ENCODE measurements at regions not wholly inside any gene's neighbourhood (a gene's known extent, or its start where the extent isn't known, plus 50 kb on each side); places are given as distances from the start of the nearest gene placed in this dataset.

DNA sequence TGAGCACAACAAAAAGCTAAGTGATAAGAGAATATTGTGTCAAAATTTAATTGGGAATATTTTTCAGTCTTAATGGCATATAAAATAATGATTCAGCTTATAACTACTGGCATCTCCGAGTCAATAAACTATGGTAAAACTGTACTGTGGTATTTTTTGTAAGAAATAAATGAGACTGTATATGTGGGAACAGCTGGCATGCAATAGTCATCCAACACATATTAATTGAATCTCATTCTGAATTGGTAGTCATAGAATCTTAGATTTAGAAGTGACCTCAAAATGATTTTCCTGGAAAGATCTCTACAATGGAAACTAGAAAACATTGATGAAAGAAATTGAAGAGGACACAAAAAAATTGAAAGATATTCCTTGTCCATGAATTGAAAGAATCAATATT is 133.4 kb upstream of the SLC7A14 start:
- H3K36me3 ChIP-seq (replicated peaks; ENCODE audit: control insufficient read depth, insufficient read depth, low read length): no peaks in the 10 kb centered on the region
- no peak for DNase-seq
- no peaks in the 10 kb centered on the region for H3K27me3 ChIP-seq (ENCODE audit: control insufficient read depth, insufficient read depth, low read length)
- no peak overlapping the region for H3K4me3 ChIP-seq (ENCODE audit: insufficient read depth, low read depth, low read length)

GRCh38 chr3:170718848-170719247 is 133.0 kb upstream of the SLC7A14 start:
- H3K36me3 ChIP-seq (replicated peaks; ENCODE audit: control insufficient read depth, insufficient read depth, low read length): no peaks in the 10 kb centered on the region
- DNase-seq: no peak
- no peak overlapping the region for H3K4me3 ChIP-seq (ENCODE audit: insufficient read depth, low read depth, low read length)
- no peaks in the 10 kb centered on the region for H3K27me3 ChIP-seq (ENCODE audit: control insufficient read depth, insufficient read depth, low read length)

DNA sequence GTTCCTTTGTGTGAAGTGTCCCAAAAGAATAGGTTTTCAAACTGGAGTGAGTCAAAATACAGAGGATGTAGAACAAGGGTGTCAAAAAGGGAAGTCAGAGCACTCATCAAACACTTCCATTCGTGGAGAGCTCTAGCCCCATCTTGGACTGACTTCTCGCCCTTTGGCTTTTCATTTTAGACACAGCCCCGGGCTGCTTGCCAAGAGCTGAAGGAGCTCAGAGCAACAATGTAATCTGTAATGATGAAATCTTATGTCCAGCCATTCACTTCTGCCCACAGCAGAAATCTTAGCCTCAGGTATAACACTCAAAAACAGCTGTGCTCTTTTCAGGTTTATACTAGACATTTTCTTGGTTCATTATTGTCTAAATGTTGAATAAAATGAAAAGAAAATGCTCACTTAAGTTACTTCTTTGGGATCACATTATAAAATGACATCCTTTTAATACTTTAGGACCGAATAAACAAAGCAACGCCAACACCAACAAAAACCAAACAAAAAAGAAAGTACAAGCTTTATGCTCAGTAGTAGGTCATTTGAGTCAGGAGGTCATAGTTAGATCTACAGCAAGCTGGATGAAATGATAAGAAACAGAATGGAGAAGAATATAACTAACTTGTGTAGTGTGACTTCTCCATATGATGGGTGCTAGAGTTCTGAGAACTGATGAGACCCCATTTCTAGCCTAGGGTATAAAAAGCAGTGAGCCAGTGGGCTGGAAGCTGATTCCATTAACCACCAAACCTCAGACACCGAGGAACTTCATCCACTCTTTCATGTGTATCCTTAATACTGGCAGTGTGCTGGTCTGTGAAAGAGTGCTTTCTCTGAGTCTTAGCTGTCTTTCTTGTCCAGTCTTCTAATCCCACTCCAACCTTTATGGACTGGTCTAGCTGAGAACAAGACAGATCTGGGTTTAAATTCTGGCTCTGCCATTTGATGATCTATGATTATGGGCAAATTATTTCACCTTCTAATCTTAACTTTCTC is 131.8 kb upstream of the SLC7A14 start:
- H3K4me3 ChIP-seq (ENCODE audit: insufficient read depth, low read depth, low read length): no peak overlapping the region
- no peak for DNase-seq
- H3K36me3 ChIP-seq (replicated peaks; ENCODE audit: control insufficient read depth, insufficient read depth, low read length): no peaks in the 10 kb centered on the region
- H3K27me3 ChIP-seq (ENCODE audit: control insufficient read depth, insufficient read depth, low read length): no peaks in the 10 kb centered on the region

GRCh38 chr3:170716172-170716805 is 130.4 kb upstream of the SLC7A14 start:
- no peaks in the 10 kb centered on the region for H3K27me3 ChIP-seq (ENCODE audit: control insufficient read depth, insufficient read depth, low read length)
- DNase-seq: no peak
- no peak overlapping the region for H3K4me3 ChIP-seq (ENCODE audit: insufficient read depth, low read depth, low read length)
- no peaks in the 10 kb centered on the region for H3K36me3 ChIP-seq (replicated peaks; ENCODE audit: control insufficient read depth, insufficient read depth, low read length)

GRCh38 chr3:170714562-170715535 is 129.0 kb upstream of the SLC7A14 start:
- no peak for DNase-seq
- H3K36me3 ChIP-seq (replicated peaks; ENCODE audit: control insufficient read depth, insufficient read depth, low read length): no peaks in the 10 kb centered on the region
- H3K27me3 ChIP-seq (ENCODE audit: control insufficient read depth, insufficient read depth, low read length): no peaks in the 10 kb centered on the region

DNA sequence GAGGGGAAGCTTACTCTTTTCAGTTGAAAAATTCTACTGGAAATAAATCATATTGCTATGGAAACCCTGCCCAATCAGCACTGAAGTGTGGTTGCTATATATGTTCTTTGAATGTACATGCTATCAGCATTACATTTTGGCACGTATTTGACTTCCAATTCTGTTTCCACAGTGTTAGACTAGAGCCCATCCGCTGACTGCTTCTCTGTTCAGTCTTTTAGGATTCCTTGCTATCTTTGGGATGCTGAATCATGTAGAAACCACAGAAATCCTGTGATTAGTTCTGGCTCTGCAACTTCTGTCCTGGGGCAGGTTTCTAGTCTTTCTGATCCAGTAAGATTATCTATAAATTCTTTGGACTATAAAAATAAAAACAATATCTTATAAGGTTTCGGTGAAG is 128.2 kb upstream of the SLC7A14 start:
- no peak overlapping the region for H3K4me3 ChIP-seq (ENCODE audit: insufficient read depth, low read depth, low read length)
- no peaks in the 10 kb centered on the region for H3K36me3 ChIP-seq (replicated peaks; ENCODE audit: control insufficient read depth, insufficient read depth, low read length)
- no peaks in the 10 kb centered on the region for H3K27me3 ChIP-seq (ENCODE audit: control insufficient read depth, insufficient read depth, low read length)
- no peak for DNase-seq

More at GRCh38 chr3:170714562-170715535, 129.0 kb upstream of the SLC7A14 start:
- H3K4me3 ChIP-seq (ENCODE audit: insufficient read depth, low read depth, low read length): no peak overlapping the region

DNA sequence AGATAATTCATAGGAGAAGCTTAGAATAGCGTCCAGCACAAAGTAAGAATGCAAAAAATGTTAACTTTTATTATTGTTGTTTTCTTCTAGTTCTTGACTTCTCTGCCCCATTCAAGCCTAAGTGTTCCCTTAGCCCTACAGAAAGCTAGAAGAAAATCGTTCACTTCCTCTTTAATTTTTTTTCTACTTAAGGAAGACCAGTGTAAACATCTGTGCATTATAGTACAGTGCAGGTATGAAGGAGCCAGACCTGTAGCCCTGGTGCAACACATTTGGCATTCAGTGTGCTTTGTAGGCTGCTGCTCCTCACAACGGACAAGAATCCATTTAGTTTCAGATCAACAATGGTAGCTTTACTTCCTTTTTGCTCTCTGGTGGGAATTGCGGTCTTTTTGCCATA is 127.8 kb upstream of the SLC7A14 start:
- Histone ChIP-seq H3K4me3 (ENCODE audit: insufficient read depth, low read depth, low read length) (no peak overlapping the region), H3K27me3 (ENCODE audit: control insufficient read depth, insufficient read depth, low read length) (no peaks in the 10 kb centered on the region), H3K36me3 (replicated peaks; ENCODE audit: control insufficient read depth, insufficient read depth, low read length) (no peaks in the 10 kb centered on the region)
- DNase-seq: no peak

GRCh38 chr3:170712798-170713197 is 126.9 kb upstream of the SLC7A14 start:
- Histone ChIP-seq H3K36me3 (replicated peaks; ENCODE audit: control insufficient read depth, insufficient read depth, low read length) (no peaks in the 10 kb centered on the region), H3K27me3 (ENCODE audit: control insufficient read depth, insufficient read depth, low read length) (no peaks in the 10 kb centered on the region), H3K4me3 (ENCODE audit: insufficient read depth, low read depth, low read length) (no peak overlapping the region)
- no peak for DNase-seq

GRCh38 chr3:170712336-170712735 is 126.5 kb upstream of the SLC7A14 start:
- Histone ChIP-seq H3K36me3 (replicated peaks; ENCODE audit: control insufficient read depth, insufficient read depth, low read length) (no peaks in the 10 kb centered on the region), H3K27me3 (ENCODE audit: control insufficient read depth, insufficient read depth, low read length) (no peaks in the 10 kb centered on the region), H3K4me3 (ENCODE audit: insufficient read depth, low read depth, low read length) (no peak overlapping the region)
- DNase-seq: no peak

DNA sequence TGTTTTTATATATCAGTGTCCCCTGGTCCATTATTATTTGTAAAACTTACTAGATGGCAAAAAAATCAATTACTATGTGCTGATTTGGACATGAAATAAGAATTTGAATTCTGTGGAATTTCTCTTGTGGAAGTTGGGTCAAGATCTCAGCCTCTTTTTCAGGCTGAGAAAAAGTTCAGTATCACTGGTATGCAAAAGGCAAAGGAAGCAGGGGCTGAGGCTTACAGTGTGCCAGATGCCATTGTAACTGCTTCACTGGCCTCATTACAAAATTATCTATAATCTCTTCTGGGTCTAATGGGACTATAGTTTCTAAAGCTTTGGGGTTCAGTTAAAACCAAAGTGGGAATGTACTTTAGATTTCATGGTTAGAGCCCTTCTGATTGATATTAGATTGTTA is 125.9 kb upstream of the SLC7A14 start:
- no peak for DNase-seq
- Histone ChIP-seq H3K27me3 (ENCODE audit: control insufficient read depth, insufficient read depth, low read length) (no peaks in the 10 kb centered on the region), H3K4me3 (ENCODE audit: insufficient read depth, low read depth, low read length) (no peak overlapping the region), H3K36me3 (replicated peaks; ENCODE audit: control insufficient read depth, insufficient read depth, low read length) (no peaks in the 10 kb centered on the region)

DNA sequence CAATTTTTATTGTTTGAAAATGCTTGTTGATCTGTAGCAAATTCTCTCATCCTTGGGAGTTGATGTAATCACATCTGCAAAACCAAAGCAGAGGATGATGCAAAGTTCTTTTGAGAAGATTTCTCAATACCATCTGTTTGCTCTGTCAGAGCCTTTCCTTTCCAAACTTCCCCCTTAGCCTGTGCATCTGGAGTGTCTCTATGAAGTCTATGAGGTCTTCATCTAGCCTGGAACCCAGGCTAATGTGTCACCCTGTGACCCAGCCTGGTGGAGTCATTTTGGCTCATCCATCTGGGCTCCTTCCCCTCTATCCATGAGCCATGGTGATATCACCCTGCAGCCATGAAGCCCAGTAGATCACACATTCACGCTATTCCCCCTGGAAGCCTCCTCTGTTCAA is 123.2 kb upstream of the SLC7A14 start:
- Histone ChIP-seq H3K4me3 (ENCODE audit: insufficient read depth, low read depth, low read length) (no peak overlapping the region), H3K27me3 (ENCODE audit: control insufficient read depth, insufficient read depth, low read length) (no peaks in the 10 kb centered on the region), H3K36me3 (replicated peaks; ENCODE audit: control insufficient read depth, insufficient read depth, low read length) (no peaks in the 10 kb centered on the region)
- no peak for DNase-seq

DNA sequence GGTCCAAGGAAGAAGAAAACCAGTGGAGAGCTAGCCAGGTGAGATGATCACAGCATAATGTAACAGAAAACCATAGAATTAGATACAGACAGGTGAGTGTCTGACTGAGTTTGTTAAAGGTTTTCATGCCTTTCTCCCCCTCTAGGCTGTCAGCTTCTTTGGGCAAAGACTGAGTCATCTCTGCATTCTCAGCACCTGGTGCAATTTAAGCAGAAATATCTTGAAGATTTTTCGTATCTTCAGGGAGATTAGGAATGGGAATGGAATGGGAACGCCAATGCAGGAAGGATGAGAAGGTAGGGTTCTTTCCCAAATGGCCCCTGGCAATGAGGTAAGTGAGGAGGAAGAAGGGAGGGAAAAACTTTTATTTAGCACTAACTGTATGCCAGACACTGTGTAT is 122.0 kb upstream of the SLC7A14 start:
- DNase-seq: no peak
- H3K27me3 ChIP-seq (ENCODE audit: control insufficient read depth, insufficient read depth, low read length): no peaks in the 10 kb centered on the region
- H3K4me3 ChIP-seq (ENCODE audit: insufficient read depth, low read depth, low read length): no peak overlapping the region
- H3K36me3 ChIP-seq (replicated peaks; ENCODE audit: control insufficient read depth, insufficient read depth, low read length): no peaks in the 10 kb centered on the region

GRCh38 chr3:170705131-170705530 is 119.3 kb upstream of the SLC7A14 start:
- H3K36me3 ChIP-seq (replicated peaks; ENCODE audit: control insufficient read depth, insufficient read depth, low read length): no peaks in the 10 kb centered on the region
- no peak overlapping the region for H3K4me3 ChIP-seq (ENCODE audit: insufficient read depth, low read depth, low read length)
- H3K27me3 ChIP-seq (ENCODE audit: control insufficient read depth, insufficient read depth, low read length): no peaks in the 10 kb centered on the region
- no peak for DNase-seq

- DNase-seq: no peak
- H3K4me3 ChIP-seq (ENCODE audit: insufficient read depth, low read depth, low read length): no peak overlapping the region
- H3K36me3 ChIP-seq (replicated peaks; ENCODE audit: control insufficient read depth, insufficient read depth, low read length): no peaks in the 10 kb centered on the region
Observed at GRCh38 chr3:170703121-170703588, 117.3 kb upstream of the SLC7A14 start.

More at GRCh38 chr3:170703121-170703588, 117.3 kb upstream of the SLC7A14 start:
- no peaks in the 10 kb centered on the region for H3K27me3 ChIP-seq (ENCODE audit: control insufficient read depth, insufficient read depth, low read length)

All from H7 (cell line).